SK-N-SH treated with all-trans-retinoic acid at 6 μM for 48 hours (cell line): ENCODE measurements at regions not wholly inside any gene's neighbourhood (a gene's known extent, or its start where the extent isn't known, plus 50 kb on each side); places are given as distances from the start of the nearest gene placed in this dataset.

Experiments
- ARNTL ChIP-seq: fragments of 450-650 bp; formaldehyde crosslinking; IDR thresholded peaks from 2 replicates; pipeline ENCODE4 v1.5.0; 2020; ENCODE audit warnings: low read depth, mild to moderate bottlenecking, moderate library complexity, borderline replicate concordance
- BACH2 ChIP-seq: fragments of 250-450 bp; sonication (Bioruptor Pico); IDR thresholded peaks from 2 replicates; pipeline ENCODE4 v1.9.0; 2021; ENCODE audit warnings: mild to moderate bottlenecking, borderline replicate concordance
- CREB5 ChIP-seq: fragments of 250-450 bp; sonication (Bioruptor Pico); IDR thresholded peaks from 2 replicates; pipeline ENCODE4 v1.5.1; 2020; ENCODE audit warnings: low read depth, mild to moderate bottlenecking, moderate library complexity
- CSDC2 ChIP-seq: fragments of 250-450 bp; sonication (Bioruptor Pico); IDR thresholded peaks from 2 replicates; pipeline ENCODE4 v1.5.0; 2020; ENCODE audit warnings: mild to moderate bottlenecking, moderate library complexity
- CSRNP3 ChIP-seq: fragments of 250-450 bp; sonication (Bioruptor Pico); IDR thresholded peaks from 2 replicates; pipeline ENCODE4 v1.5.1; 2021; ENCODE audit warnings: mild to moderate bottlenecking, moderate library complexity
- GLIS3 ChIP-seq: fragments of 250-450 bp; sonication (Bioruptor Pico); IDR thresholded peaks from 2 replicates; pipeline ENCODE4 v1.5.0; 2020; ENCODE audit warnings: mild to moderate bottlenecking, moderate library complexity
- ISL1 ChIP-seq: fragments of 250-450 bp; sonication (Bioruptor Pico); IDR thresholded peaks from 2 replicates; pipeline ENCODE4 v2.1.2; 2022; ENCODE audit warnings: mild to moderate bottlenecking, moderate library complexity
- OSR1 ChIP-seq: fragments of 250-450 bp; sonication (Bioruptor Pico); IDR thresholded peaks from 2 replicates; pipeline ENCODE4 v1.8.0; 2022; ENCODE audit warnings: moderate library complexity, mild to moderate bottlenecking, inconsistent platforms
- PATZ1 ChIP-seq: fragments of 250-450 bp; sonication (Bioruptor Pico); IDR thresholded peaks from 2 replicates; pipeline ENCODE4 v1.8.0; 2020; ENCODE audit warnings: mild to moderate bottlenecking, moderate library complexity, borderline replicate concordance
- TCF4 ChIP-seq: fragments of 250-450 bp; sonication (Bioruptor Pico); IDR thresholded peaks from 2 replicates; pipeline ENCODE4 v1.8.0; 2021; ENCODE audit warnings: mild to moderate bottlenecking, moderate library complexity, borderline replicate concordance
- TOX ChIP-seq: fragments of 250-450 bp; sonication (Bioruptor Pico); IDR thresholded peaks from 2 replicates; pipeline ENCODE4 v1.8.0; 2021; ENCODE audit warnings: mild to moderate bottlenecking, moderate library complexity, borderline replicate concordance
- ZFP3 ChIP-seq: fragments of 250-450 bp; sonication (Bioruptor Pico); IDR thresholded peaks from 2 replicates; pipeline ENCODE4 v1.5.0; 2020; ENCODE audit warnings: mild to moderate bottlenecking, moderate library complexity
- ZNF8 ChIP-seq: fragments of 450-650 bp; formaldehyde crosslinking; IDR thresholded peaks from 2 replicates; pipeline ENCODE4 v1.5.0; 2020; ENCODE audit warnings: mild to moderate bottlenecking, moderate library complexity

GRCh38 chr10:91036807-91037411, 116.0 kb upstream of the ANKRD1 start:
- TF ChIP-seq GLIS3 (CRISPR knock-in tag) = no peak
- no peak for TF ChIP-seq TOX (CRISPR knock-in tag)
- TF ChIP-seq ZFP3 = no peak
- no peak for TF ChIP-seq CSDC2 (CRISPR knock-in tag)
- TF ChIP-seq TCF4 (CRISPR knock-in tag) = no peak
- no peak for TF ChIP-seq OSR1 (CRISPR knock-in tag)
- TF ChIP-seq CSRNP3 (CRISPR knock-in tag) = no peak
- no peak for TF ChIP-seq ARNTL (CRISPR knock-in tag)
- TF ChIP-seq PATZ1 = no peak
- TF ChIP-seq CREB5 (CRISPR knock-in tag) = no peak
- TF ChIP-seq ISL1 (CRISPR knock-in tag) = no peak
- no peak for TF ChIP-seq BACH2 (CRISPR knock-in tag)
- no peak for TF ChIP-seq ZNF8
